ENCODE measurements at regions not wholly inside any gene's neighbourhood (a gene's known extent, or its start where the extent isn't known, plus 50 kb on each side); places are given as distances from the start of the nearest gene placed in this dataset.

GRCh38 chr5:54927097-54927746, 58.2 kb downstream of the ESM1 start:
- DNase-seq (ENCODE audit: low read depth): no peak

GRCh38 chr5:54924487-54924886, 60.9 kb downstream of the ESM1 start:
- DNase-seq (ENCODE audit: low read depth): no peak

DNA sequence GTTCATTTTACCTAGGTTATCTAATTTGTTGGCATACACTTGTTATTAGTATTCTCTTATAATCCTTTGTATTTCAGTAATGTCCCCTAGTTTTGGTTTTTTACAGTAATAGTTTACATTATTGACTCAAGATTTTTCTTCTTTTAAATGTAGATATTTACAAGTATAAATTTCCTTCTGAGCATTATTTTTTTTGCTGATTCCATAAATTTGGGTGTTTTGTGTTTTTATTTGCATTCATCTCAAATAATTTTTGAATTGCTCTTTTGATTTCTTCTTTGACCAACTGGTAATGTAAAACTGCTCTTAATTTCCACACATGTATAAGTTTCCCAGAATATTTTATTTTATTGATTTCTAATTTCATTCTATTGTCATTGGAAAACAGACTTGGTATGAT, 68.1 kb downstream of the ESM1 start:
- DNase-seq (ENCODE audit: low read depth): no peak

GRCh38 chr5:54915466-54916027, 69.8 kb downstream of the ESM1 start:
- no peak for DNase-seq (ENCODE audit: low read depth)

DNA sequence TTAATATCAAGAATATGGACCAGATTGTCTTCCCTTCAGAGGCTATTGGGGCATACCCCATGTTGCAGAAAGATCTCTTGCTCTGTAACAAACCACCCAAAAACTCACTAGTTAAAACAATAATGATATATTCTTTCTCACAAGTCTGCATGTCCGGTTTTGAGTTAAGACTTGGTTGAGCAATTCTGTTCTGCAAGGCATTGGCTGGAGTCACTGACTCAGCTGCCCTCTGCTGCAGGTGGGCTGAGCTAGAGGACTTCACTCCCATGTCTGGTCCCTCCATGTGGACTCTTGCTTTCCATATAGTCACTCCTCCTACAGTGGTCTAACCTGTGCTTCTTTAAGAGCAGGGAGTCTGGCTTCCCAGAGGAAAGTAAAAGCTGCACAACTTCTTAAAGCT, 73.4 kb downstream of the ESM1 start:
- DNase-seq (ENCODE audit: low read depth): no peak

- DNase-seq (ENCODE audit: low read depth): no peak
These were observed 75.2 kb downstream of the ESM1 start for GRCh38 chr5:54909911-54910870.

- no peak for DNase-seq (ENCODE audit: low read depth)
These were observed 76.4 kb downstream of the ESM1 start for GRCh38 chr5:54908774-54909525.

DNA sequence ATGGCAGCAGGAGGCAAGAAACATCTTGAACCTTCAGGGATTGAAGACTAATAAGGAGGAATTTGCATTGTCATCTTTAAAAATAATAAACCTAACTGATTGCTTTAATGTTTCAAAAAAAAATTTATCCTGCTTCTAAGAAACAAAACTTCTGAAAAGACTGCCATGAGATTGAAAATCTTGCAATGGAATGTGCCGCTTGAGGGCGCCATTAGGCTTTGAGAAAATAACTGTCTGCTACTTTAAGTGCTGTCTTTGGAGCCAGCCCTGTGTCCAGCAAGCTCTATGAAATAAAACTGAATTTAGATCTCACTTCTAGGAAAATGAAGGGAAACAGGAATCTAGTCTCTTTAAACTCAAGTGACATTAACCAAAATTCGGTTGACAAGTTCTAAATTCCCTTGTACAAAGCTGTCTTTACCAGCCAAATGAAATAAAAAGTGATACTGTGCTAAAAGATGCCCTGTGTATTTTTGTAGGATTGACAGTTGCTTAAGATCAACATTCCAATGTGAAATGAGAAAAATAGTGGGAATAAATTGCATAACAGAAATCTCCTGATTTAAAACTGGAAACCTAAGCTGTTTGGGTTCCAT, 79.4 kb downstream of the ESM1 start:
- DNase-seq (ENCODE audit: low read depth): peak; percentile 58

GRCh38 chr5:54905246-54905795, 80.1 kb downstream of the ESM1 start:
- DNase-seq (ENCODE audit: low read depth): no peak

DNA sequence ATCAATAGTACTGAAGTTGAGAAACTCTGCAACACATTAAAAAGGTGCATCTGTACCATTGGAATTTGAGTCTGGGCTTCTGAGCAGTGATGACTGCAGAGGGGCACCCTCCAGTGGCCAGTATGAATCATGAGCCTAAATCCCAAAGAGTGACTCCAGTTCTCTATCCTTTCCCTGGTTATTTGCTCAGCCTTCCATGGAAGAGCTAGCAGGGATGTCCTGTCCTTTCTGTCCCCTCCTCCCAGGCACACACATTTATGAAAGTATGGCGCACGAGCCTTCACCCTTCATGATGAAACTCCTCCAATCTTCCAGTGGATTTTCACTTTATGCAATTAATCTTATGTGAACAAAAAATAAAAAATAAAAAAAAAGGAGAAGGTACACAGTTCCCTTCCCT, 81.0 kb downstream of the ESM1 start:
- no peak for DNase-seq (ENCODE audit: low read depth)

- DNase-seq (ENCODE audit: low read depth): no peak
These were observed 82.5 kb downstream of the ESM1 start for GRCh38 chr5:54902791-54903473.

- DNase-seq (ENCODE audit: low read depth): no peak
These were observed 84.2 kb downstream of the ESM1 start for GRCh38 chr5:54900984-54901725.

- no peak for DNase-seq (ENCODE audit: low read depth)
These were observed 88.4 kb downstream of the ESM1 start for GRCh38 chr5:54897001-54897400.

DNA sequence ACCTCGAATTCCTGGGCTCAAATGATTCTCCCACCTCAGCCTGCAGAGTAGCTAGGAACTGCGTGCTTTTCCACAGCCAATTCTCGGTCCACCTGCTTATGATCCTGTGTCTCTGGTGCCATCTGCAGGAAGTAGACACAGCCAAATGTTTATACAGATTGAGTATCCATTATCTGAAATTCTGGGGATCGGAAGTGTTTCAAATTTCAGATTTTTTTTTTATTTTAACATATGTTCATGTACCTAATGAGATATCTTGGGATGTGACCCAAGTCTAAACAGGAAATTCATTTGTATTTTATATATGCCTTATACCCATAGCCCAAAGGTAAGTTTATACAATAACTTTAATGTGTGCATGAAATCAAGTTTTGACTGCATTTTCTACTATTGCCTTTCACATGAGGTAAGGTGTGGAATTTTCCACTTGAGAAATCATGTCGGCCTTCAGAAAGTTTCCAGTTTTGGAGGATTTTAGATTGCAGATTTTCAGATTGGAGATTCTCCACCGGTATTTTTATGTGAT, 89.5 kb downstream of the ESM1 start:
- no peak for DNase-seq (ENCODE audit: low read depth)

GRCh38 chr5:54894957-54895815, 90.2 kb downstream of the ESM1 start:
- no peak for DNase-seq (ENCODE audit: low read depth)

- DNase-seq (ENCODE audit: low read depth): no peak
These were observed 95.6 kb downstream of the ESM1 start for GRCh38 chr5:54889826-54890225.

- DNase-seq (ENCODE audit: low read depth): no peak
These were observed 97.7 kb downstream of the ESM1 start for GRCh38 chr5:54887663-54888062.

DNA sequence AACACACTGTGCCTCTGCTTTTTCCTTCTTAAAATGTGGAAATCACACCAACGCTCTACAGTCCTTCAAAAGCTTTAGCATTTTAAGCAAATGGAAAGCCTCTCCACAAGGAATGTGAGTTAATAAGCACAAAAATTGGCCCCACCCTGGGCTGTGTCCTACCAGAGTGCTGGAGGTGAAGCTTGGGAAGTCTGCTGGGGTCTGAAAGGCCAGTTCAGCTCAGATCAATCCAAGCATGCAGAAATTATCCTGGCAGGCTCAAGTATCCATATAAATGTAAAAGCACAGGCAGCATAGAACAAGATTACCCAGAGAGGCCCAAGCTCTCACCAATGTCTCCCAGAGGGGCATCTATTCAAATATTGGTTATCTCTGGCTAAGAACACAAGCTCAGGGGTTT, 98.5 kb downstream of the ESM1 start:
- DNase-seq (ENCODE audit: low read depth): no peak

DNA sequence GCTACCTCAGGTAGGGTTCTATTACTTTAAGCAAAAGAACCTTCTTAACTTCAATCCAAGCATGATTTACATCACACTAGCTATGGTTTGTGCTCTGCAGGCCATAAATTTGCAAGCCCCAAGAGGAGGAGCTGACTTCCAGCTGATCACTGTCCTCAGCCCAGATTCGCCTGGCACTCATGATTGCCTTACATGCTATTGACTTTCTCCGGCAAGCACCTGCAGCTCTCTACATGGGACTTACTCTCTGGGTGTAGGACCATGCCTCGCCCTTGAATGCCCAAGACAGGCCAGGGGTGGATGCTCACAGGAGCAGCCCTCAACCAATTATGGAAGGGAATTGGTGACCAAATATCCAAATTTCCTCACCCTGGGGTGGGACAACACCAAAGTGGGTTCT, 99.8 kb downstream of the ESM1 start:
- DNase-seq (ENCODE audit: low read depth): no peak
